ENCODE measurements at regions not wholly inside any gene's neighbourhood (a gene's known extent, or its start where the extent isn't known, plus 50 kb on each side); places are given as distances from the start of the nearest gene placed in this dataset.

GRCh38 chr7:113405296-113406056 is 287.1 kb upstream of the SMIM30 start:
- TF ChIP-seq CTCF (IDR thresholded peaks at IDR 0.05; ENCODE audit: poor library complexity, severe bottlenecking) (no peak), POLR2AphosphoS5 (IDR thresholded peaks at IDR 0.05) (no peak), EZH2 (IDR thresholded peaks at IDR 0.05; ENCODE audit: borderline replicate concordance, insufficient read depth, low read length, poor library complexity, severe bottlenecking) (no peak), EP300 (conservative IDR thresholded peaks at IDR 0.05; ENCODE audit: poor library complexity, severe bottlenecking) (no peak)
